ENCODE measurements at regions not wholly inside any gene's neighbourhood (a gene's known extent, or its start where the extent isn't known, plus 50 kb on each side); places are given as distances from the start of the nearest gene placed in this dataset.

- intact Hi-C loops (cut with DNase I): no loop called here
- H3K27ac ChIP-seq: no peak overlapping the region
- ATAC-seq (no peak), DNase-seq (no peak)
- H3K4me3 ChIP-seq: no peak overlapping the region
- no peaks in the 10 kb centered on the region for H3K4me1 ChIP-seq
- H3K27me3 ChIP-seq: no peaks in the 10 kb centered on the region
- no peaks in the 10 kb centered on the region for H3K36me3 ChIP-seq
- TF ChIP-seq, protein P1, sequence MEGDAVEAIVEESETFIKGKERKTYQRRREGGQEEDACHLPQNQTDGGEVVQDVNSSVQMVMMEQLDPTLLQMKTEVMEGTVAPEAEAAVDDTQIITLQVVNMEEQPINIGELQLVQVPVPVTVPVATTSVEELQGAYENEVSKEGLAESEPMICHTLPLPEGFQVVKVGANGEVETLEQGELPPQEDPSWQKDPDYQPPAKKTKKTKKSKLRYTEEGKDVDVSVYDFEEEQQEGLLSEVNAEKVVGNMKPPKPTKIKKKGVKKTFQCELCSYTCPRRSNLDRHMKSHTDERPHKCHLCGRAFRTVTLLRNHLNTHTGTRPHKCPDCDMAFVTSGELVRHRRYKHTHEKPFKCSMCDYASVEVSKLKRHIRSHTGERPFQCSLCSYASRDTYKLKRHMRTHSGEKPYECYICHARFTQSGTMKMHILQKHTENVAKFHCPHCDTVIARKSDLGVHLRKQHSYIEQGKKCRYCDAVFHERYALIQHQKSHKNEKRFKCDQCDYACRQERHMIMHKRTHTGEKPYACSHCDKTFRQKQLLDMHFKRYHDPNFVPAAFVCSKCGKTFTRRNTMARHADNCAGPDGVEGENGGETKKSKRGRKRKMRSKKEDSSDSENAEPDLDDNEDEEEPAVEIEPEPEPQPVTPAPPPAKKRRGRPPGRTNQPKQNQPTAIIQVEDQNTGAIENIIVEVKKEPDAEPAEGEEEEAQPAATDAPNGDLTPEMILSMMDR (IDR thresholded peaks at IDR 0.05): no peak
- H3K9me3 ChIP-seq: no peaks in the 10 kb centered on the region
Observed at GRCh38 chr20:11844691-11845090, 73.0 kb upstream of the BTBD3 start.

GRCh38 chr20:11845340-11845739 lies 72.4 kb upstream of the BTBD3 start:
- Histone ChIP-seq H3K4me1 (no peaks in the 10 kb centered on the region), H3K27me3 (no peaks in the 10 kb centered on the region), H3K4me3 (no peak overlapping the region), H3K27ac (no peak overlapping the region), H3K9me3 (no peaks in the 10 kb centered on the region), H3K36me3 (no peaks in the 10 kb centered on the region)
- DNase-seq: no peak
- intact Hi-C loops (cut with DNase I): no loop called here
- TF ChIP-seq, protein P1 (IDR thresholded peaks at IDR 0.05): no peak
- ATAC-seq: no peak

GRCh38 chr20:11846131-11846530 lies 71.6 kb upstream of the BTBD3 start:
- DNase-seq: no peak
- Histone ChIP-seq H3K36me3 (no peaks in the 10 kb centered on the region), H3K4me3 (no peak overlapping the region), H3K27me3 (no peaks in the 10 kb centered on the region), H3K27ac (no peak overlapping the region), H3K9me3 (no peaks in the 10 kb centered on the region), H3K4me1 (no peaks in the 10 kb centered on the region)
- intact Hi-C loops (cut with DNase I): no loop called here
- ATAC-seq: no peak
- TF ChIP-seq, protein P1 (IDR thresholded peaks at IDR 0.05): no peak

GRCh38 chr20:11847827-11848226 lies 69.9 kb upstream of the BTBD3 start:
- no peak overlapping the region for H3K27ac ChIP-seq
- H3K4me3 ChIP-seq: no peak overlapping the region
- H3K27me3 ChIP-seq: no peaks in the 10 kb centered on the region
- no peaks in the 10 kb centered on the region for H3K4me1 ChIP-seq
- ATAC-seq (no peak), DNase-seq (no peak)
- H3K9me3 ChIP-seq: no peaks in the 10 kb centered on the region
- intact Hi-C loops (cut with DNase I): no loop called here
- no peaks in the 10 kb centered on the region for H3K36me3 ChIP-seq
- TF ChIP-seq, protein P1 (IDR thresholded peaks at IDR 0.05): no peak

DNA sequence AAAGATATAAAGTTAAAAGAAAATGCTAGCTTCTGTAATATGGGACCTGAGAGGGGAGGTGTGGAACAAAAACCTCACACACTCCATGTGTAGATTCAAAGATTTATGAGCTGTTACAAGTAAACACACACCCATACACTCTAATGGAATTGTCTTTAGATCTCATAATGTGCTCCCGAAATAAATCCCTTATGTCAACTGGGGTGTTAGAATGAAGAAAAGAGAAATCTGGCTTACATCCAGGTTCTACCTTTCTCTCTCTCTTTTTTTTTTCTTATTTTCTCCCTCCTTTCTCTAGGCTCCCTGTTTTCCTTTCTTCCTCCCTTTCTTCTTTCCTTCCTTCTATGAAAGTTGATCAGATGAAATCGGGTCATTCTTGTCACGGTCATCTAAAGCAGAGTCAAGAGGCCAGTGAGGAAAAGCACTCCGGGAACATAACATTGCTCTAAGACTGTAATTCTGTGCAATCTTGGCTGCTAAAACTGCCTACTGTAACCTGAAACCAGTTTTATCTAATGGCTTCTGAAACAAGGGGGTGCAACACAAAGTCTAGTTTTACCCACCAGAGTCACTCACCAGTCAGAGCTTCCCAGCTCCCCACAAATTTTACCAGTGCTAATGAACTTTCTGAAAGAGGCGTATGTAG lies 68.3 kb upstream of the BTBD3 start:
- no peak for DNase-seq
- TF ChIP-seq, protein P1 (IDR thresholded peaks at IDR 0.05): no peak
- Histone ChIP-seq H3K4me1 (no peaks in the 10 kb centered on the region), H3K9me3 (no peaks in the 10 kb centered on the region), H3K4me3 (no peak overlapping the region), H3K27ac (no peak overlapping the region), H3K36me3 (no peaks in the 10 kb centered on the region), H3K27me3 (no peaks in the 10 kb centered on the region)
- intact Hi-C loops (cut with DNase I): no loop called here
- peak; percentile 25 for ATAC-seq
